Adrenal gland (tissue), 5 donors: ENCODE measurements at regions not wholly inside any gene's neighbourhood (a gene's known extent, or its start where the extent isn't known, plus 50 kb on each side); places are given as distances from the start of the nearest gene placed in this dataset.

Source experiments
- POLR2A ChIP-seq, 2 donors: fragments of 450-650 bp; IDR thresholded peaks; one replicate each; pipeline ENCODE4 v1.6.1; 2017; ENCODE audit warnings: antibody characterized with exemption in 2 of 2, mild to moderate bottlenecking in 2 of 2, moderate library complexity in 1 of 2
- TF ChIP-seq, protein P1 (sequence below), 6 experiments: fragments of 450-650 bp in 4 of 6; fragments of 200-600 bp in 2 of 6; sonication (generic) in 1 of 6; IDR thresholded peaks; 1 replicate in 5 of 6; 2 replicates in 1 of 6; pipeline versions ENCODE4 v1.5.1 to v1.8.0; 2016 to 2021; ENCODE audit warnings: antibody characterized with exemption in 6 of 6, mild to moderate bottlenecking in 2 of 6, moderate library complexity in 1 of 6
- donor health status: DM: no; HTN: no; CAD: no.

- TF ChIP-seq, protein P1, sequence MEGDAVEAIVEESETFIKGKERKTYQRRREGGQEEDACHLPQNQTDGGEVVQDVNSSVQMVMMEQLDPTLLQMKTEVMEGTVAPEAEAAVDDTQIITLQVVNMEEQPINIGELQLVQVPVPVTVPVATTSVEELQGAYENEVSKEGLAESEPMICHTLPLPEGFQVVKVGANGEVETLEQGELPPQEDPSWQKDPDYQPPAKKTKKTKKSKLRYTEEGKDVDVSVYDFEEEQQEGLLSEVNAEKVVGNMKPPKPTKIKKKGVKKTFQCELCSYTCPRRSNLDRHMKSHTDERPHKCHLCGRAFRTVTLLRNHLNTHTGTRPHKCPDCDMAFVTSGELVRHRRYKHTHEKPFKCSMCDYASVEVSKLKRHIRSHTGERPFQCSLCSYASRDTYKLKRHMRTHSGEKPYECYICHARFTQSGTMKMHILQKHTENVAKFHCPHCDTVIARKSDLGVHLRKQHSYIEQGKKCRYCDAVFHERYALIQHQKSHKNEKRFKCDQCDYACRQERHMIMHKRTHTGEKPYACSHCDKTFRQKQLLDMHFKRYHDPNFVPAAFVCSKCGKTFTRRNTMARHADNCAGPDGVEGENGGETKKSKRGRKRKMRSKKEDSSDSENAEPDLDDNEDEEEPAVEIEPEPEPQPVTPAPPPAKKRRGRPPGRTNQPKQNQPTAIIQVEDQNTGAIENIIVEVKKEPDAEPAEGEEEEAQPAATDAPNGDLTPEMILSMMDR (IDR thresholded peaks at IDR 0.05) = no peak
- no peak for TF ChIP-seq POLR2A (IDR thresholded peaks at IDR 0.05)
Measured at GRCh38 chr4:115370490-115370889, 257.1 kb upstream of the NDST4 start.
